HK-2 (cell line): ENCODE measurements at regions not wholly inside any gene's neighbourhood (a gene's known extent, or its start where the extent isn't known, plus 50 kb on each side); places are given as distances from the start of the nearest gene placed in this dataset.

ENCODE experiments used
- DNase-seq: peaks from one replicate; pipeline ENCODE4 v3.0.0-alpha.2; 2018; ENCODE audit not compliant: unreplicated experiment

DNA sequence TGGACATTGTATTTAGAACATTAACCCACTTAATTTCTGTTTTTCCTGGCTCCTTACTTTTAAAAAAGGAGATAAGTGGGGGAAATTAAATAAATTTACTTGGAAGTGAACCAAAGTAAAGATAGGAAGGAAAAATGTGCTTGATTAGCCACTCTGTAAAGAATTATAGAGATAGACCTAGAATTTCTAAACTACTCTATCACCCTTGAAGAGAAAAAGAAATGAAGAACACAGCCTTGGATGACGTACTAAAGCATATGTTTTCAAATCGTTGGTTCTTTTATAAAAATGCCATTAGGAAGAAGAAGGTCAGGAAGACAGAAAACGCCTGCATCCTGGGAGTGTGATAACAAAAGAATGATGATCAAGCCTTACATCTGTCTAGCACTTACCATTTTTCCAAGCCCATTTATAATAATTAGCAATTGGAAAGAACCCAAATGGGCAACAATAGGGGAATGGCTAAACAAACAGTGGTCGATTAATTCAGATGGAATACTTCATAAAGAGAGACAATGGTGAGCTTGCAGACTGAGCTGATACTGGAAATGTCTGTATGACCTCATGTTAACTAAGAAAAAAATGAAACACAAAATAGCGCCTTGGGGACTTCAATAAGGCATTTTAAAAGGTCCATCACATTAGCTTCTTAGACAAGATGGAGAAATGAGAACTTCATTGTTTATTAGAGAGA, 81.0 kb upstream of the LRRC55 start:
- DNase-seq = no peak

DNA sequence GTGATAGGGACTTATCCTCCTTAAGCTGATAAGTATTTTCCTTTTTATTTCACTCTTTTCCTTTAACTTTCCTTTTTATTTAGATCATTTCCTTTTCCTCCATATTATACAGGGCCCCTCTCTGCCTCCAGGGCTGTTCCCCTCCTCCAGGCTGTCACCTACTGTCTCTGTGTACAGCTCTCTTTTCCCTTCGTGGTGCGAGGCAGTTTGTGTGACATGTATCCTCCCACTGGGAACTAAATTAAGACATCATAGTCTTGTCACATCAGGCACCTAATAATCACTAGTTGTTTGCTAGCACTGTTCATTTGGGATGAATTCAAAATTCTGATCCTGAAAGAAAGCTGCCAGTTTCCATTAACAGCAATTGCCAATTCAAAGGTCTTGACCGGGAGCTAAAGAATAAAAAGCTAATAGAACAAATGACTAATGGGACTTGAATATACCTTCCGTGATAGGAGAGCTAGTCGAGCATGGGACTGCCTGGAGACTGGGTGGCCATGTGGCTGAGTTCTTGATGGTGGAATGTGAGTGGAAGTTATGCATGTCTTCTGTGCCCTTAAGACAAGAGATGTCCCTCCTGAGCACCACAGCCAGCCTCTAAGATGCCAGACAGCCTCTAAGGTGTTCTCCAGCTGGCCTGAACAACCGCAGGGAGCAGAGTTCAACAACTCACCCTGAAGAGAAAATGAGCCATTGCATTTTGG, 77.7 kb upstream of the LRRC55 start:
- DNase-seq = no peak

DNA sequence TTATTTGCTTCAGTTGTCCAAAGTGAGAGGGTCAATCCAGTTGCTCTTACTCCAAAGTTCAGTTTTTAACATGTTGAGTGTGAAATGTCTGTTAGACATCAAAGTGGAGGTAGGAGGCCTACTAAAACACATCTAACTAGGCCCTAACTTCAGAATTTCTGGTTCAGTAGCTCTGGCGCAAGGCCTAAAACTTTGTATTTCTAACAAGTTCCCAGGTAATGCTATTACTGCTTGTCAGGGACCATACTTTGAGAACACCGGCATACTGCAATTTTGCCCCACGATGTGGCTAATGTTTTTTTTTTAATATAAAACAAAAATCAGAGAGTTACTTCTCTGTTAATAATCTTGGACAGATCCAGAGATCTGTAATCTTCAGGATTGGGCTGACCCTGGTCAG, 72.4 kb upstream of the LRRC55 start:
- DNase-seq = no peak

DNA sequence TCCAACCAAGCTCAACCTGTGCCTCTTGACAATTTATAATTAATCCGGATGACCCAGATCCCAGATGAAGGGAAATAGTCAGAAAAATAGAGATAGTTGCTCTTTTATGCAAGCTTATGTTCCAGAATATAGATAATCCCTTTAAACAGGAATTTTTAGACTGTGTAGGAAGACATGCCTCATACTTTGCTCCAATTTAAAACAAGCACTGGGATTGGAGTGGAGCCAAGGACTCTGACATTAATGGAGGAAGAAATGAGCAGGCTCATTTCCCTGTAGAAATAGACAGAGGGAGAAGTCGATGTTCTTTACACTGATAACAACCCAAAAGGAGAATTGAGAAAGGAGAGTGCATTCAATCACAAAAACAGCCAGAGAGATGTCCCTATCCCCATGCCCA, 70.1 kb upstream of the LRRC55 start:
- no peak for DNase-seq

DNA sequence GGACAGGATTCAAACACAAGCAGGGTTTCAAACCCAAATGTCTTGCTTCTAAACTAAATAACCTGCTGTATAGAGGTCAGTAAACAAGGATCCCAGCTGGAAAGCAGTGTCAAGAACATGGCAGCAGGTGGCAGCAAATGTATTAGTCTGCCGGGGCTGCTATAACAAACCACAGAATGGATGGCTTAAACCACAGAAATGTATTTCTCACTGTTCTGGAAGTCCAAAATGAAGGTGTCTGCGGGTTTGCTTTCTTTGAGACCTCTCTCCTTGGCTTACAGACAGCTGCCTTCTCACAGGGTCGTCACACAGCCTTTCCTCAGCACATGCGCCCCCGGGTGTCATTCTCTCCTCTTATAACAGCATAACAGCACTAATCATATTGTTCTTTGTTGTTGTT, 65.1 kb upstream of the LRRC55 start:
- peak; percentile 9 for DNase-seq

DNA sequence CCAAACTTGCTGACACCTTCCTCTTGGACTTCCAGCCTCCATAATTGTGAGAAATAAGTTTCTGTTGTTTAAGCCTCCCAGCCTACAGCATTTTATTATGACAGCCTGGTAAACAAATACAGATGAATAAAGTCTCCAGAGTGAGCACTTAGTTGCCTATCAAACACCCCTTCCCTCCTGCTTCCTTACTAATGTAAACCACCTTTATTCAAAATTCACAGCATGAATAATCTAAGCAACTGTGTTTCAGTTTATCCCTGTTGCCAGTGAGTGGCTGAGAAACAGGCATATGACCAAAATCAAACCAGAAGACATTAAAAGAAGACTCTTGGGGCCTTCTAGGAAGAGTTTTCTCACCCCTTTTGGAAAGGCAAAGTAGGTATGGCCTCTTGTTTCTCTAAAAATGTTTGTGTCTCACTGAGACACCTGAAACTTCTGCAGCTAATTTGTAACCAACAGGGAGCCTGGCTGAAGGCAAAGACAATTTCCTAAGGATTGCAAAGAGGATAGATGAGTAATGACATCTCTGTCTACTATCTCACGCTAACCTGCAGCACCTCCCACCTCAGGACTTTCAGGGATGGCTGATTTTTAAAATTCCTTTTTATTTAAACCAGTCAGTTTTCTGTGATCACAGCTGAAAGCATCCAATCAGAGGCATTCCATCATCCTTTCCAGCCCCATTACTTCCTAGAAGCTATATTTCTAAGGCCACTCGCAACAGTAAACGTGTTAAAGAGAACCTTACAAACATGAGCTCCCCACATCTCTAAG, 61.4 kb upstream of the LRRC55 start:
- DNase-seq = no peak

DNA sequence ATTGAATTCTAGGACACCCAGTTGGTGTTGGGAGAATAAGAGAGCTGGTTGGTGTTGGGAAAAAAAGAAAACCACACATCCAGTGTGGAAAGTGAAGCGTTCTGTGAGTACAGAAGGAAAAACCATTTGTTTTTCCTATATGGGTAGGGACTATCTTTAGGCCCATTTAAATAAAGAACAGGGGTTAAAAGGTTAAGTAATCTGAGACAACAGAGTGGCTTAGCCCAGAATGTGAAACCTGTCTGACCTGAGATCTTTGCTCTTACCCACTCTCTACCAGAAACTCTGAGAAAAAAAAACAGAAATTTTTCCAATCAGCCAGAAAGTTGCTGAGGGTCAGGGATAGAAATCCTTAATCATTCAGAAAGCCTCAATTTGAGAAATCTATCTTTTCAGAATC, 59.8 kb upstream of the LRRC55 start:
- no peak for DNase-seq

DNA sequence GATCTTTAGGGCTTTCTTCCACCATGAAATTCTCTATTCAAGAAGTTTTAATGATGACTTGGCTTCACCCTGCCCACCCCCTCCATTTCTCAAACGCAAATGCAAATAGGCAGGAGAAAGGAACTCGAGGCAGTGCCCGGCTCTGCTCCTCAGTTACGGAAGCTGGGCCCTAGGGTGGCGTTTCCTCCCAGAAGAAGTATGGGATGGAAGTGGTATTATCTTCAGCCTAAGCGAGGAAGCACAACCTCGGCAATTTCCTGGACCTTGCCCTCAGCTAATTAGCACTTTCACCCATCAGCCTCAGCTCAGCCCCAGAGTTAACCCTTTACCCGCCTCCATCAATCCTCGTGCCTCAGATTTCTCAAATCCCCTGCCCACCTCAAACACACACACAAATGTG, 58.2 kb upstream of the LRRC55 start:
- no peak for DNase-seq

DNA sequence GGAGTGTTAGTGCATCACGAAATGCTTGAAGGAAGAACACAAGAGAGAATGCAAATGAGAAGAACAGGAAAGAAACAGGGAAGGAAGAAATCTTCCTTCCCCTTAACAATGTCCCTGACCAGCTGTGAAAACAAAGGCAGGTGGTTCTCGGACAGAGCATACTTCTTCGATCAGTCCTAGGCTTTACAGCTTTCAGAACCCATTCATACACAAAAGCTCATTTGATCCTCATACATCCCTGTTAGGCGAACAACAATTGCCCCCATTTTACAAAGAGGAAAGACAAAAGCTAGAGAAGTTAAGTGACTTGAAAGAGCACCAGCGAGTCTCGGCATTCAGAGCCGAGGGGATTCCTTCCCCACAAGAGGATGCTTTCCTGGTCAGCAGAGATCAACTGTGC, 57.2 kb upstream of the LRRC55 start:
- DNase-seq = no peak

DNA sequence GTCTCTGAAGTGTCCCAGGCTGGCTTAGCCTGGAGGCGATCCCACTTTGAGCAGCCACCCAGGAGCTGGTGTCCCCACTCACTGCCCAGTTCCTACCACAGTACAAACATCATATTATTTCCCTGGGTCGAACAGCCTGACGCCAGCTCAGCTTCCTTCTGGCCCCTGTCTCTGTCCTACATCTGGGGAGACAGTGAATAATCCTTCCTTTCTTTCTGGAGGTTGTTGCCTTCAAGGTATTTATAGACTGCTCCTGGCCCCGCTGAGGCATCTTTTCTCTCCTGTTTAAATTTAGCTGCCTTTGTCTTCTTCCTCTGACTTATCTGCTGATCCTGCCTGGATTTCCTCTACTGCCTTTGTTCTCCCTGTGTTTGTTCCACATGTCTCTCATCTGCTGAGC, 56.8 kb upstream of the LRRC55 start:
- no peak for DNase-seq

DNA sequence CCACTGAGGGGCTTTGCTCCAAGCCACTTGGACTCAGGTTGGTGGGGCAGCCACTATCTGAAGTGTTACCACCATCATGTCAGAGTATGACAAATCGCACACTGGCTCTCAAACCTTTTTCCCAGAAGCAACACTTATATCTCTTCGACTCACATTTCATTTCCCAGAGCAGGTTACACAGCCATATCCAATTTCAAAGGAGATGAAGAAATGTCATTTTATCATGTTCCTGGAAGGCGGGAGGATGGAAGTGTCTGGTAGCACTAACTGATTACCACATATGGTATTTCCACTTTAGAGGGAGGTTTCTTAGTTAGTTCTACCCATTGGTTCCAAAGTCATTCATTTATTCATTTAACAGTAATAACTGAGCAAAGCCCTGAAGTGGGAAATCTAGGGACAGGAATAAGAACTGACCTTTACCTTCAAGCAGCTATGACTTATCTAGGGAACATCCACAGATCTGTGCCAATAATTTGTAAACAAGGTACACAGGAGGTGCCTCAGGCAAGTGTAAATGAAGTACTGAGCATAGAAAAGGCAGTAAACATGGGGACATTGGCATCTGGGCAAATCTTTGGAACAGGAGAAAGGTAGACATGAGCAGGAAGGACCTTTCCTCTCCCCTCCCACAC, 54.9 kb upstream of the LRRC55 start:
- no peak for DNase-seq

DNA sequence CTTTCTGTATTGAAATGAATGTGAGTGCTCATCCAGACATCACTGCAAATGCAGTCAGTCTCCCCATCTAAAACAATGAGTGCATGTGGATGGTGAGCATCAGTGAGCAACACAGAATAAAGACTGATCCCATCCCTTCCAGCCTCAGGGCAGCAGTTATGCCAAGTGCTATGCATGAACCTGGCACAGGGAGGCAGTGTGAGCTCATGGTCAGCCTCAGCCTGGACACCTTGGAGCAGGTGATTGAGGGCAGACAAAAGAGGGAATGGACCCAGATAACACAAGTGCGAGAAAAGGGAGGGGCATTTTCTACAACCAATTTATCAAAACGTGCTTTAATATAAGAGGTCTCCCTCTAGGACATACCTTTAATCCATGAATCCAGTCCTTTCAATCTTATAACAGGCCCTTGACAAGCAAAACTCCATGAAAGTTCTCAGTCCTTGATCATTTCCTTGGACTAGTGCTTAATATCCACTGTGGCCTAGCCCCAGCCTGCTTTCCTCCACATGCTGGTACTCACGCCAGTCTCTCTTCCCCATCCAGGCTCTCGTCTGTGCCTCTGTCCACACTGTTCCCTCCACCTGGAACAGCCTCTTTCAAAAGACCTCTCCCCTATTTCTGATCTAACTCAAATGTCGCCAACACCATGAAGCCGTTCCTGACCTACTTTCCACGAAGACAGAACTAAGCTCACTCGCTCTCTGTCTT, 50.5 kb upstream of the LRRC55 start:
- DNase-seq = peak; percentile 9
